Activated T-cell treated with anti-CD3 and anti-CD28 coated beads, Interleukin-2, amount 50 U/mL, for 72 hours (primary cell): ENCODE measurements at regions not wholly inside any gene's neighbourhood (a gene's known extent, or its start where the extent isn't known, plus 50 kb on each side); places are given as distances from the start of the nearest gene placed in this dataset.

Experiments used
- ATAC-seq, 2 donors: fragments of 150-1000 bp; cut with Tn5 transposase; replicated peaks in 1 of 2; 2 replicates each; pipeline ENCODE4 v1.10.0; 2021; ENCODE audit warnings: moderate library complexity in 2 of 2, mild to moderate bottlenecking in 1 of 2
- DNase-seq, 2 donors: peaks; one replicate each; pipeline ENCODE4 v3.0.0; 2021 to 2022; ENCODE audit warnings: mixed read lengths in 1 of 2
- H3K27ac Mint-ChIP-seq: one replicate; pipeline ENCODE4 v1.8.0; 2022; ENCODE audit warnings: mild to moderate bottlenecking, moderate library complexity, mixed read lengths
- H3K27me3 Mint-ChIP-seq: one replicate; pipeline ENCODE4 v1.8.0; 2022; ENCODE audit warnings: low read depth, mixed read lengths
- H3K36me3 Mint-ChIP-seq, 2 donors: one replicate each; pipeline ENCODE4 v1.8.0; 2022; ENCODE audit warnings: mixed read lengths in 2 of 2, mild to moderate bottlenecking in 1 of 2; ENCODE audit not compliant: insufficient read depth in 2 of 2
- H3K4me1 Mint-ChIP-seq: one replicate; pipeline ENCODE4 v1.8.0; 2022; ENCODE audit warnings: low read depth, mixed read lengths
- H3K4me3 Mint-ChIP-seq, 2 donors: one replicate each; pipeline ENCODE4 v1.8.0; 2022; ENCODE audit warnings: mild to moderate bottlenecking in 2 of 2, mixed read lengths in 2 of 2, moderate library complexity in 2 of 2
- H3K9me3 Mint-ChIP-seq, 2 donors: one replicate each; pipeline ENCODE4 v1.8.0; 2022; ENCODE audit warnings: mixed read lengths in 2 of 2

- DNase-seq, result no peak
- no peaks in the 10 kb centered on the region for H3K36me3 Mint-ChIP-seq
- no peaks in the 10 kb centered on the region for H3K4me1 Mint-ChIP-seq
- H3K4me3 Mint-ChIP-seq, result no peak overlapping the region
- H3K27me3 Mint-ChIP-seq, result no peaks in the 10 kb centered on the region
- no peak for ATAC-seq
- no peak overlapping the region for H3K27ac Mint-ChIP-seq
- H3K9me3 Mint-ChIP-seq, result no peaks in the 10 kb centered on the region
Observed at GRCh38 chr12:90899456-90900182, 55.4 kb downstream of the CCER1 start.

DNA sequence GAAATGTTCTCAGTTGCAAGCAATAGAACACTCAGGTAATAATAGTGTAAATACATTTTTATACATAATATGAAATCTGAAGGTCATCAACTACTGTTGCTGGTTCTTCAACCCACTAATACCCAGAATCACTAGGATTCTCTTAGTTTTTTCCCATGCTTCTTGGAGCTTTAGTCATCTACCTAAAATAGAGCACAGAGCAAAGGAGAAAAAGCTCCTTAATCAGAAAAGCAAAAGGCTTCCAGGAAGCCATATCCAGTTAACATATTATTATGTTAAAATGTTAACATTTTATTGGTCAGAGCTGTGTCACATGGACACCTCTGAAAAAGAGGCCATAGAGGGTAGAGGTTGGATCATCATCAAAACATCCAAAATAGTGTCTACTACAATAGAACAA is 57.0 kb downstream of the CCER1 start:
- H3K4me3 Mint-ChIP-seq, result no peak overlapping the region
- H3K27ac Mint-ChIP-seq, result no peak overlapping the region
- DNase-seq (no peak), ATAC-seq (no peak)
- peaks cover 6% of the 10 kb centered on the region for H3K27me3 Mint-ChIP-seq
- no peaks in the 10 kb centered on the region for H3K9me3 Mint-ChIP-seq
- H3K4me1 Mint-ChIP-seq, result no peaks in the 10 kb centered on the region
- H3K36me3 Mint-ChIP-seq, result no peaks in the 10 kb centered on the region

DNA sequence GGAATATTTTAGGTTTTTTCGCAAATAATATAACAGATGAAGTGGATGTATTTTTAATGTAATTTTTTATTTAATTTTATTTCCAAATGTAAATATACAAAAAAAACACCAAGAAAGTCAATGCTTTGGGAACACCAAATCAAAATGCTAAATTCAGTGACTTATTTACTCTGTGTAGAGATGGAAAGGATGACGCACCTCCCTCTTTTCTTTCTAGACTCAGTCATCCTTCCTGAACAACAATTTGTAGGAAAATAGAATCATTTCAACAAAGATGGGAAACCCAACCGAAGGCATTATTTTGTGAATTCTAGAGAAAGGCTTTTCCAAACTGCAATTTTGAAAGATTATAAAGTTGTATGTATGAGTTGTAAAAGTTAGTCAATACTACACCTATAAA is 57.7 kb downstream of the CCER1 start:
- Mint-ChIP-seq H3K4me1 (no peaks in the 10 kb centered on the region), H3K4me3 (no peak overlapping the region), H3K36me3 (no peaks in the 10 kb centered on the region), H3K27ac (no peak overlapping the region), H3K27me3 (peaks cover 7% of the 10 kb centered on the region), H3K9me3 (no peaks in the 10 kb centered on the region)
- ATAC-seq (no peak), DNase-seq (no peak)

DNA sequence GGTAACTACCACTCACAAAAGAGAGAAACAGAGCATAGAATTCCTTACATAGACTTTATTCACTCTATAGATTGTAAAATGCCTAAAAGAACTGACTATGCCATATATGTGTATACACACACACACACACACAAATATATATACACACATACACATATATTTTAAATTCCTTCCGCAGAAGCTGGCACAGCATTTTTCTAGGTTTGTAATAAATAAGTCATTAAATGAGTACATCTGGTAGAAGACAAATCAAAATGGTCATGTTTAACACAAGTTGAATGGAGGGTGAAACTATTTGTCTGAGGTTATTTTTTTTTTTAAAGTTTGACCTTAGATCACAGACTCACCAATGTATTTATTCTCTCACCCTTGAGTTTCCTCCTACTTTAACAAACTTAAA is 58.2 kb downstream of the CCER1 start:
- no peak for DNase-seq
- H3K4me3 Mint-ChIP-seq, result no peak overlapping the region
- H3K36me3 Mint-ChIP-seq, result no peaks in the 10 kb centered on the region
- no peak for ATAC-seq
- H3K4me1 Mint-ChIP-seq, result no peaks in the 10 kb centered on the region
- no peaks in the 10 kb centered on the region for H3K9me3 Mint-ChIP-seq
- peaks cover 7% of the 10 kb centered on the region for H3K27me3 Mint-ChIP-seq
- no peak overlapping the region for H3K27ac Mint-ChIP-seq

DNA sequence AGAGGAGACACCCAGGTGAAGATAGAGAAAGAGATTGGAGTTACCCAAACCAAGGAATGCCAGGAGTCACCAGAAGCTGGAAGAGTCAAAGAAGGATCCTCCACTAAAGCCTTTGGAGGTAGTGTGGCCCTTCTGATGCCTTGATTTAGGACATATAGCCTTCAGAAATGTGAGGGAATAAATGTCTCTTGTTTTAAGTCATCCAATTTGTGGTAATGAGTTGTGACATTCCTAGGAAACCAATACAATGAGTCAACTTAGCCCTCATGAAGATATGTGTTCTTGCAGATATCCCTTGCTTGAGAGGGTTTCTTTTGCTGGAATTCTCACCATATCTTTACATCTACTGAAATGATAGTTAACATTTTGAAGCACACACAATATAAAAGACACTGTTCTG is 58.8 kb downstream of the CCER1 start:
- Mint-ChIP-seq H3K4me1 (no peaks in the 10 kb centered on the region), H3K27me3 (peaks cover 7% of the 10 kb centered on the region), H3K27ac (no peak overlapping the region), H3K36me3 (no peaks in the 10 kb centered on the region), H3K4me3 (no peak overlapping the region), H3K9me3 (no peaks in the 10 kb centered on the region)
- no peak for ATAC-seq
- DNase-seq, result no peak

DNA sequence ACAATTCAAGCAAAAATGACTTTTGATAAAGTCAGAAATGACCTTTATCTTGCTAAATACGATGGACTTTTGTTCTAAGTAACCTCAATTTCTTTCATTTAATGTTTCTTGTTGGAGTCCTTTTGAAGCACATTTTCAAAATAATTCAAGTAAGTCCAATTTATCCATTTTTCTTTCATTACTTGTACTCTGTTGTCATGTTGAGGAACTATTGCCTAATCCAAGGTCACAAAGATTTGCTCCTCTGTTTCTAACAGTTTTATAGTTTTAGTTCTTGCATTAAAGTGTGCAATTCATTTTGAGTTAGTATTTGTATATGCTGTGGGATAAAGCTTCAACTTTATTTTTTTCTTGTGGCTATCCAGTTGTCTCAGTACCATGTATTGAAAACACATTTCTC is 66.7 kb downstream of the CCER1 start:
- no peak for DNase-seq
- Mint-ChIP-seq H3K4me1 (no peaks in the 10 kb centered on the region), H3K9me3 (peaks cover 0 to 2% of the 10 kb centered on the region in 2 donors), H3K4me3 (no peak overlapping the region), H3K27me3 (peaks cover 4% of the 10 kb centered on the region), H3K36me3 (no peaks in the 10 kb centered on the region), H3K27ac (no peak overlapping the region)
- no peak for ATAC-seq

GRCh38 chr12:90883456-90883855 is 71.5 kb downstream of the CCER1 start:
- no peaks in the 10 kb centered on the region for H3K27me3 Mint-ChIP-seq
- H3K4me1 Mint-ChIP-seq, result no peaks in the 10 kb centered on the region
- peaks cover 0 to 2% of the 10 kb centered on the region in 2 donors for H3K9me3 Mint-ChIP-seq
- ATAC-seq (no peak), DNase-seq (no peak)
- H3K4me3 Mint-ChIP-seq, result no peak overlapping the region
- H3K36me3 Mint-ChIP-seq, result no peaks in the 10 kb centered on the region
- no peak overlapping the region for H3K27ac Mint-ChIP-seq

GRCh38 chr12:90871726-90872096 is 83.3 kb downstream of the CCER1 start:
- Mint-ChIP-seq H3K27me3 (no peaks in the 10 kb centered on the region), H3K4me3 (no peak overlapping the region), H3K27ac (no peak overlapping the region), H3K9me3 (no peaks in the 10 kb centered on the region), H3K36me3 (no peaks in the 10 kb centered on the region), H3K4me1 (no peaks in the 10 kb centered on the region)
- ATAC-seq, result no peak
- DNase-seq, result no peak

- no peaks in the 10 kb centered on the region for H3K36me3 Mint-ChIP-seq
- H3K27me3 Mint-ChIP-seq, result no peaks in the 10 kb centered on the region
- no peak for DNase-seq
- H3K4me3 Mint-ChIP-seq, result no peak overlapping the region
- no peak overlapping the region for H3K27ac Mint-ChIP-seq
- no peaks in the 10 kb centered on the region for H3K9me3 Mint-ChIP-seq
- no peak for ATAC-seq
- H3K4me1 Mint-ChIP-seq, result no peaks in the 10 kb centered on the region
Observed at GRCh38 chr12:90870971-90871725, 83.8 kb downstream of the CCER1 start.

DNA sequence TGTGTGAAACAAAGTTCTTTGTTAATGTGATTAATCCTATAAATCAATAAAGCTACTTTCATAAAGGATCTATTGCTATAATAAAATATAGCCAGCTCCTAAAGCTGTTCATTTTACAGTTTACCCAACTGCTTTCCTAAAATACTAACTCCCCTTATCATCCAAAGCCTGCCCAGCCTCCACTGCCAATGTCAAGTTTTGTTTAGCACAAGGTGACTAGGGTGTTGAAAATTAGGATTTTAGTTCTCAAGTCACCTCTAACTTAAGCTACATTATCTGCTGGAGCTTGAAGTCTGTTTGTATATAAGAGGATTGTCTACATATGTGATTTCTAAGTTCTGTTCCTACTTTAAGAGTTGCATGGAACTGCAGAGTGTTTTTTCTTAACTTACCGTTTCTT is 86.3 kb downstream of the CCER1 start:
- Mint-ChIP-seq H3K4me3 (no peak overlapping the region), H3K27ac (no peak overlapping the region), H3K4me1 (no peaks in the 10 kb centered on the region), H3K9me3 (no peaks in the 10 kb centered on the region), H3K36me3 (no peaks in the 10 kb centered on the region), H3K27me3 (no peaks in the 10 kb centered on the region)
- no peak for ATAC-seq
- no peak for DNase-seq

DNA sequence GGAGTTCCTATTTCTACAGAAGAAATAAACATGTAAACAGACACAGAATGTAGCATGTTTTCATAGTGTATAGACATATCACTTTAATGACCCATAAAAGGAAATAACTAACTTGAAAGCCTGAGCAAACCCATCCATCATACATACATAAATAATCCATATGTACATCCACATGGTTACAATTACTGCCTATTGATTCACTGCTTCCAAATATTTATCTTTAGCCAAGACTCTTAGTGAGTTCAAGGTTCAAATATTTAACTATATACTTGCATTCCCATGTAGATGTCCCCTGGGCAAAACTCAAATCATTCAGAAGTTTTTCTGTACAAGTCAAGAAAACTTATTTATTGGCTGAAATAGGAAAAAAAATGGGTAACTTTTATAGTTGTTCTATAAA is 95.4 kb downstream of the CCER1 start:
- Mint-ChIP-seq H3K4me1 (no peaks in the 10 kb centered on the region), H3K36me3 (no peaks in the 10 kb centered on the region), H3K4me3 (no peak overlapping the region), H3K9me3 (no peaks in the 10 kb centered on the region), H3K27me3 (peaks cover 17% of the 10 kb centered on the region), H3K27ac (no peak overlapping the region)
- ATAC-seq (no peak), DNase-seq (no peak)

DNA sequence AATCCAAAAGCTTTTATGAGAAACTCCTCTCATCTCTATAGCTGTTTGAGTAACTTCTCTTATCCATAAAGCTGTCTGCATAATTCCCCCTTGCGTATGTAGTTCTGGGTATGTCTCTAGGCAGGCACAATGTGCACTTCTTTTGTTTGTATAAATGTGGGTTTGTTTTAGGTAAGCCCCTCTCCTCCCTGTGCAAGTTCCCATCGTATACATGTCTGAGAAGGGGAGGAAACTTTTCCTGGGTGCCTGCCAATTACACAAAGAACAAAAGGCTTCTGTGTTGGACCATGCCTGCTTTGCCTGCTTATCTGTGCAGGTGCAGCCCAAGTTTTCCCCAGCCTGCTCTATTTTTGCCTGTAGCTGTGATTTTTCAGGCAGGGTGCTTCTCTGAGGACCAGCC is 96.7 kb downstream of the CCER1 start:
- no peaks in the 10 kb centered on the region for H3K9me3 Mint-ChIP-seq
- DNase-seq, result no peak
- no peaks in the 10 kb centered on the region for H3K4me1 Mint-ChIP-seq
- peaks cover 17% of the 10 kb centered on the region for H3K27me3 Mint-ChIP-seq
- ATAC-seq, result no peak
- no peak overlapping the region for H3K4me3 Mint-ChIP-seq
- no peak overlapping the region for H3K27ac Mint-ChIP-seq
- H3K36me3 Mint-ChIP-seq, result no peaks in the 10 kb centered on the region

DNA sequence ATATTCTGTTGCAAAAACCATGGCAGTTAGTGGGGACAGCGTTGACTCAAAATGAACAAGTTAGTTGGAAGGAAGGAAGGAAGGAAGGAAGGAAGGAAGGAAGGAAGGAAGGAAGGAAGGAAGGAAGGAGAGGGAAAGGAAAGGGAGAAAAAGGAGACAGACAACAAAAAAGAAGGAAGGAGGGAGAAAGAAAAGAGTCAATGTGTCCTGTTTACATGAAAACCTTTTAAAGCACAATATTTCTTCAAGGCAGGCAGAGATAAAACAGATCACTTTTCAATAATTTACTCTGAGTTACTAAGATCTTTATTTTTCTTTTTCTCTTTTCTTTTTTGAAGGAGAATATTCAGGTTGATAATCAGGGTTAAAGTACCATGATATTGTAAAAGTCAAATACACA is 99.4 kb downstream of the CCER1 start:
- no peaks in the 10 kb centered on the region for H3K9me3 Mint-ChIP-seq
- no peaks in the 10 kb centered on the region for H3K4me1 Mint-ChIP-seq
- DNase-seq (no peak), ATAC-seq (no peak)
- H3K36me3 Mint-ChIP-seq, result no peaks in the 10 kb centered on the region
- H3K4me3 Mint-ChIP-seq, result no peak overlapping the region
- no peak overlapping the region for H3K27ac Mint-ChIP-seq
- H3K27me3 Mint-ChIP-seq, result peaks cover 6% of the 10 kb centered on the region
